ENCODE measurements at regions not wholly inside any gene's neighbourhood (a gene's known extent, or its start where the extent isn't known, plus 50 kb on each side); places are given as distances from the start of the nearest gene placed in this dataset.
"Not testable (repeated sequence)": the region's sequence is repeated elsewhere in the genome, so short reads cannot be mapped to it uniquely, and the experiment has no call there.

DNA sequence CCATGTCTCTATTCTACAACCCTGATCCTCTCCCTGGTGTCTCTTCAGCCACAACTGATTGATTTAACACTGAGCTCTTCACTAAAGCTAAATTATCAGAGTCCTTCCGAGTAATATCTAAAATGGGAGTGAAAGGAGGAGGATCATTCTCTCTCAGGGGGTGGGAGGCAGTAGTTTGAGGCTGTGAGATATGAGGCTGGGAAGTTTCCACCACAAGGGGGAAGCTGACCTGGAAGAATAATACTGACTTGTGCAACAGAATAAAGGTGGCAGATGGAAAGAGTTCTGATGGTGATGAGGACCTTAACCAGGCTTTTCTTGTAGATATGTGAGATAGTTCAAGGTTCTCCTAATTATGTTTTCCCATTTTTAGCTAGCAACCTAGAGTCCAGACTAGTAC, 241.6 kb upstream of the VKORC1L1 start:
- DNase-seq = not testable (repeated sequence)

GRCh38 chr7:65633587-65634404, 239.1 kb upstream of the VKORC1L1 start:
- DNase-seq = not testable (repeated sequence)

- DNase-seq = not testable (repeated sequence)
Observed at GRCh38 chr7:65638918-65639317, 234.0 kb upstream of the VKORC1L1 start.

DNA sequence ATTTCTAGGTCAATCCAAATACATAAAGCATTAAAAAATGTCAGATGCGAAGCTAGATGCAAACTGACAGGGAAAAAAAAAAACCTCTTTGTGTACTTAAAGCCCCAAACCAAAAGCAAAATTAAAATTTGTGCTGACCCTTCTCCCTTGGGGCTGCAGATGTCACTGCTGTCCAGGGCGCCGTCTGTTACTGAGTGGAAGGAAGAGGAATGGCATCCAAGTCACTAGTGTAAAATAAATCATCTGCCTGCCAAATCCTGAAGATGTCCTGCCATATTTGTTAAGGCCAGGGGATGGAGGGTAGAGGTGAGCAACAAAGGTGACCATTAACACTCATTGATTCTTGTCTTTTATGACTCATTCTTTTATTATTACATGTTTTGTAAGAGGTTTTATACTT, 233.2 kb upstream of the VKORC1L1 start:
- DNase-seq = not testable (repeated sequence)

DNA sequence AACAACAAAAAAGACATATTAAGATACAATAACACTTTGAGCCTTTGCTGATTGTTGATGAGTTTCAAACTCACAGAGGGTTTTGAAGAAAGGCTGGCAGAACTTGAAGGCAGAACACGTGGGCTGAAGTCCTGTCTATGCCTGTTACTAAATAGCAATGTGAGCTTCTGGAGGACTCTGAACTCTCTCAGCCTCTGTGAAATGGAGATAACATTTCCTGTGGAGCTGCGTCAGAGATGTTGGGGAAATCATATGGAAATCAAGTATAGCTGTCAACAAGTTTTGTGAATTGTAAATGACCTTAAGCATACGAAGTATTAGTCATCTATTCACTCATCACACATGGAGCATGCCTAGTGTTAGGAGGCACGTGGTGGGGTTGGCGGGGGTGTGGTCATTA, 229.4 kb upstream of the VKORC1L1 start:
- not testable (repeated sequence) for DNase-seq

DNA sequence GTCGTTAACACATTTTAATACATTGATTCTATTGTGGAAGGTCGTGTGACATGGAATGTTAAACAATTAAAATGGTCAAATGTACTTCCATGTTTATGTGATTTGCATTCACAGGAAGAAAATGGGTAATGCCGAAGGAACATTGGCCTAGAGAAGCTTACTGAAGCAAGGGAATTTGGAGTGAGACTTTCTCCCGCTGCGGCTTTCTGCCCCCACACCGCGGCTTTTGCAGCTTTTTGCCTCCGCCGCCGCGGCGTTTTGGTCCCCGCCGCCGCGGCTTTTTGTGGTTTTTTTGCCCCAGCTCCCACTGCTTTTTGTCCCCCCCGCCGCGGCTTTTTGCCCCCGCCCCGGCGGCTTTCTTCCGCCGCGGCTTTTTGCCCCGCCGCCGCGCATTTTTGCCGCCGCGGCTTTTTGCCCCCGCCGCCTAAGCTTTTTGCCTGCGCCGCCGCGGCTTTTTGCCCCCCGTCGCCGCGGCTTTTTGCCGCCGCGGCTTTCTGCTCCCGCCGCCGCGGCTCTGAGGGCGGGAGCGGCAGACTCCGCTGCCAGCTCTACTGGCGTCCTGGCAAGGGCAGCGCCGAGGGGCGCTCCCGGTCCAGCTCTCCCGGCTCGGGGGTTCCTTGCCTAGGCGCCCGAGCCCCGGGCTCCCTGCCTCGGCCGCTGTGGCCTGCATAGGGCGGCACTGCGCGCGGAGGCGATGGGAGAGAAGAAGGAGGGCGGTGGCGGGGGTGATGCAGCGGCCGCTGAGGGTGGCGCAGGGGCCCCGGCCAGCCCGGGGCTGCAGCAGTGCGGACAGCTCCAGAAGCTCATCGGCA, 225.5 kb upstream of the VKORC1L1 start:
- not testable (repeated sequence) for DNase-seq

GRCh38 chr7:65651174-65651573, 221.7 kb upstream of the VKORC1L1 start:
- not testable (repeated sequence) for DNase-seq

GRCh38 chr7:65651826-65652592, 220.9 kb upstream of the VKORC1L1 start:
- not testable (repeated sequence) for DNase-seq

- DNase-seq = not testable (repeated sequence)
Observed at GRCh38 chr7:65652669-65653068, 220.2 kb upstream of the VKORC1L1 start.

- not testable (repeated sequence) for DNase-seq
Observed at GRCh38 chr7:65656494-65657188, 216.2 kb upstream of the VKORC1L1 start.

DNA sequence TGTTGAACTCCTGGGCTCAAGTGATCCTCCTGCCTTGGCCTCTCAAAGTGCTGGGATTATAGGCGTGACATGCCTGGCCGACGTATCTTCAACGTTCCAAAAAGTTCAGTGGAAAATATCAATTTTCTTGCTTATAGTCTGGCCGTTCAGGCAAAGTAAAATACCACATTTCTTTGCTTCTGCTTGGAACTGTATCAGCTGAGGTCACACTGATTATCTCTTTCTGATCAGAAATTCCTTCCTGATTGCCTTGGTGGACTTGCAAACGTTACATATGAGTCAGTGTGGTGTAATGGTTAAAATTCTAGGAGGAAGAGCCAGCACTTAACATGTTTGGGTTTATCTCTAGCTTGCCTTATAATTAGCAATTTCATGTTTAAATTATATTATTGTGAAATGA, 189.5 kb upstream of the VKORC1L1 start:
- DNase-seq = not testable (repeated sequence)

DNA sequence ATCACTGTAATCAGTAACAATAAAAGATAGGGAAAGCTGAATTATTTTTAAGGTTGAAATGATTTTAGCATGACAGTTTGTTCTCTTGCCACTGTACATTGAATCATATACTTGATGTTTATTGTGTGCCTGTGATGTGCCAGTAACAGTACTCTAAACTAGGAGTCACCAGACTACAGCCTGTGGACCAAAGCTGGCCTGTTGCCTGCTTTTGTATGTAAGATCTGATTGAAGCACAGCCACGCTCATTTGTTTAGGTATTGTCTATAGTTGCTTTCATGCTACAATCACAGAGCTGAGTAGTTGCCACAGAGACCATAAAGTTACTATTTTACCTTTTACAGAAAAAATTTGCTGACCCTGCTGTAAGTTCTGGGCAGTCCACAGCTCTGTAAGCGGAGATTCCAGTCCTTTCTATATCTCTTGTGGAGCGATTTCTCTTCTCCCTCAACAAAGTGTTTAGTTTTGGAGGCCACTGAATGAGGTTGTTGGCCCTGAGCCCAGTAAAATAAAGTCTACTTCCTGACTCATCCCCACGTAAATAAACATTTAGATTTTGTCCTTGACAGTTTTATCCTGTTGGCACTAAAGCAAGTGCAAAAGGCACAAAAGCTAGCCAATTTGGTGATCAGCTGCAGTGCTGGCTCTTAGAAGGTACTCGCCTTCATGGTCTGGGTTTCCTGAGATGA, 173.7 kb upstream of the VKORC1L1 start:
- DNase-seq = not testable (repeated sequence)

DNA sequence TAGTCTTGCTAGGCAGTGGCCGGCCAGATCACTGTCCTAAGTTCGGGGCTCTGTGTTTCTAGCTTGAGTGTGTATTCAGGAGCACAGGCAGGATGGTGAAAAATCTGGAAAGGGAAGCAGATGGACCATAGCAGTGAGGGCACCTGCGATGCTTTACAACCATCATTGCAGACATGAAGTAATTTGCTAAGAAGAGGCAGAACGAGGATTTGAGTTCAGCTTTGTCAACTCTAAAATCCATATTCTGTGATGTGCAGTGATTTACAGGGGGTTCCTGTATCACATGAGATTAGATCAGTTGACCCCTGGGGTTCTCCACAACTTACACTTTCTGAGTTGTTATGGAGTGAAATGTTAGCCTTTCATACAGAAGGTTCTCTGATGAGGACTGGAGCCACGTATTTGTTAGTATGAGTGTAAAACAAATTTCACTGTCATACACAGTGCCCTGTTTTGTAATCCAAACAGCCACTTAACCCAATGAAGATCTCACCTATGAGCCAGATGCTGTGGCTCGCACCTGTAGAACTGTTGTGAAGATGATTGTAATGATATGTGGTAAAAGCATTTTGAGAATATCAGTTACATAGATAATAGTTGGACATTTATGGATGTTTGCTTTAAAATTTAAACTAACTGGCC, 173.0 kb upstream of the VKORC1L1 start:
- not testable (repeated sequence) for DNase-seq

GRCh38 chr7:65719123-65719798, 153.6 kb upstream of the VKORC1L1 start:
- not testable (repeated sequence) for DNase-seq

- no peak for DNase-seq
Observed at GRCh38 chr7:65722361-65722792, 150.5 kb upstream of the VKORC1L1 start.

DNA sequence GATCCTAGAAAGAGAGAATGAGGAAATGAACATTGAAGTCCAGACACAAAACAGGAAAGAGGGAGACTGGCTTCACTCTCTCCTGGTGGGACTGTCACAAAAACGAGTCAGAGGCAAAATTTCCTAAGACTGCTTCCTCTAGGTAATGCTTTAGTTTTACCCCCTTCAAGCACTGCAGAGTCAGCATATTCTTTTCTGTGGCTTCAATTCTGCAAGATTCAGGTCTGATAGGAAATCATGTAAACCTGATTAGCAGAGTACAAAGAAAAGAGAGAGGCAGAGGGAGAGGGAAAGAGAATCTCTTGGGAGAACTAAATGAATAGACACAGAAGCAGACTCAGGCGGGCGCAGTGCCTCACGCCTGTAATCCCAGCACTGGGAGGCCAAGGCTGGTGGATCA, 145.7 kb upstream of the VKORC1L1 start:
- DNase-seq = not testable (repeated sequence)

DNA sequence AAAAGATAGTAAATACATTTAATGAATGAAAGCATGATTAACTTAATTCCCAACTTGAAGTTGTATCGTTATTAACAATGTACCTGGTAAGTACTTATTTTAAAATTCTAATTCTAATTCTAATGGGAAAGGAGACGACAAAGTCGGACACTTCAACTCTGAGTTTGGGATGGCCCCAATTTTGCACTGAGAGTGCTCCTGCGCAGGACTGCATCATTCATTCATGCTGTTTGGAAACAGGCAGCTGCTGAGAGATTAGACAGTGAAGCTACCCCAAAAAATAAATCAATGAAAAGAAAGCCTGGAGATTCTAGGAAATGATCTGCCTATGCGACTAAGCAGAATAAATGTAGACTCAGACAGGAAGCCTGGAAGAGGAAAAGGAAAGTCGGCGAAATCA, 141.7 kb upstream of the VKORC1L1 start:
- no peak for DNase-seq

DNA sequence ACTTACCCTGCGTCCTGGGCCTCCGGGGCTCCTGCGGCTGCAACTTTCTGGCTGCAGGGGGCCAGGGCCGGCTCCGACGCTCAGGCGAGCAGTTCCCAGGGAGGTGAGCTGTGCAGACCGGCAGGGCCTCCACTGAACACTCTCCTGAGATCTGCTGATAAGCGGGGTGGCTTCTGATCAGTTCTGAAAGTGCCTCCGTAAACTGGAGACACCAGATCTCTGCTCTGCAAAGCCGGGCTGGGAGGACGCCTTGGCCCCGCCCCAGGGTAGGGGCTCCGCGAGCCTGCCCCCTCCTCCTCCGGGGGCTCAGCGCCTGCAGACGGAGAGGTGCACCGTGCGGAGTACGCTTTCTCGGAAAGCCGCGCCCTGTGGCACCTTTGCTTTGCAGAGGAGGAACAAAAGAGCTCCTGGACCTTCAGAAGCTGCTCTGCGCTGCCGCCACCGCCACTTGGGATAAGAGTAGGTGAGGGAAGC, 141.3 kb upstream of the VKORC1L1 start:
- DNase-seq = no peak

DNA sequence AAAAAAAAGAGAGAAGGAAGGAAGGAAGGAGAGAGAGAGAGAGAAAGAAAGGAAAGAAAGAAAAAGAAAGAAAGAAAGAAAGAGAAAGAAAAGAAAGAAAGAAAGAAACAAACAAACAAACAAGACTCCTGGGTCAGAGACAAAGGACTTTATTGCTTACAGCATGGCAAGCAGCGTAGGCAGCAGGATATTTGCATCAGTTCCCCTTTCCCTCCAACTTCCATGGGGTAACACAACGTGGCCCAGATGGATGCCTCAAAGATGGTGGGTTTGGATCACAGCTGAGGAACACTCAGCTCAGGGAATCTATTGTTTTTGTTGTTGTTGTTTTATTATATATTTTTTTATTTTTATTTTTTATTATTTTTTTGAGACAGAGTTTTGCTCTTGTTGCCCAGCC, 128.5 kb upstream of the VKORC1L1 start:
- DNase-seq = no peak

GRCh38 chr7:65746398-65746669, 126.5 kb upstream of the VKORC1L1 start:
- DNase-seq = no peak

DNA sequence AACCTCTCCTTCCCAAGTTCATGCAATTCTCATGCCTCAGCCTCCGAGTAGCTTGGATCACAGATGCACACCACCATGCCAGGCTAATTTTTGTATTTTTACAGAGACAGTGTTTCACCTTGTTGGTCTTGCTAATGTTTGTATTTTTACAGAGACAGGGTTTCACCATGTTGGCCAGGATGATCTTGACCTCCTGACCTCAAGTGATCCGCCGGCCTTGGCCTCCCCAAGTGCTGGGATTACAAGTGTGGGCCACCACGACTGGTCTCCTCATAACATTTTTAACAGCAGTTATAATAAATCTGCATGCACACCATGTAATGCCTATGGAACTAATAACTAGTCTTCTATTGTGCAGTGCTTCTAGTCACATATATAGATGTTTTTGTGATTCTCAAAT, 123.8 kb upstream of the VKORC1L1 start:
- DNase-seq = no peak
